ENCODE measurements at regions not wholly inside any gene's neighbourhood (a gene's known extent, or its start where the extent isn't known, plus 50 kb on each side); places are given as distances from the start of the nearest gene placed in this dataset.

DNA sequence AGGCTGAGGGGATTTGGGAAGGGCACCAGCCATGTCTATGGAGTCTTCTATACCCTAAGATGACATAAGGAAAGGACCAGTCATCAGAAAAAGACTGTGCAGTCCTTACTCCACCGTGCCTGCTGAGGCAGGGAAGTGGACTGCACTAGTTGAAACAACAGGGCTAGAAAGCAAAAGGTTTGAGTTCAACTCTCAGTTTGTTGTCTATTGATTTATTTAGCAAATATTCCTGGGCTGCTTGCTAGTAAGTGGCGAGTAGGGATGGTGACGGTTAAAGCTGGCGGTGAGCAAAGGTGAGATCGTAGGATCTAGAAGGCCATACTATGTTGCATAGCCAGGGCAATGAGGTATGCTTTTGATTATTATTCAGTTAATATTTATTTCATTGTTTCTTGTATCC, 110.1 kb downstream of the SMIM20 start:
- no peak overlapping the region for H2AFZ ChIP-seq (ENCODE audit: low read depth)
- no peak overlapping the region for H3K9ac ChIP-seq
- H3K4me2 ChIP-seq, result no peak overlapping the region
- no peaks in the 10 kb centered on the region for H3K4me1 ChIP-seq (ENCODE audit: low read depth, poor library complexity, severe bottlenecking)
- no peak overlapping the region for H3K4me3 ChIP-seq (IDR thresholded peaks at IDR 0.05; ENCODE audit: insufficient read depth, low read depth, low read length)
- no peak for TF ChIP-seq CTCF (conservative IDR thresholded peaks at IDR 0.05; ENCODE audit: low read depth, low read length)
- no peaks in the 10 kb centered on the region for H3K79me2 ChIP-seq (ENCODE audit: insufficient read depth, low read depth)
- no peak overlapping the region for H3K27ac ChIP-seq
- H3K36me3 ChIP-seq (ENCODE audit: insufficient read depth), result no peaks in the 10 kb centered on the region
- no peaks in the 10 kb centered on the region for H4K20me1 ChIP-seq (ENCODE audit: insufficient read depth)
- no peaks in the 10 kb centered on the region for H3K27me3 ChIP-seq (ENCODE audit: insufficient read depth, low read depth)

- Histone ChIP-seq H3K9ac (no peak overlapping the region), H3K36me3 (ENCODE audit: insufficient read depth) (no peaks in the 10 kb centered on the region), H3K4me2 (no peak overlapping the region), H3K4me3 (IDR thresholded peaks at IDR 0.05; ENCODE audit: insufficient read depth, low read depth, low read length) (no peak overlapping the region), H3K79me2 (ENCODE audit: insufficient read depth, low read depth) (no peaks in the 10 kb centered on the region), H3K27ac (no peak overlapping the region), H4K20me1 (ENCODE audit: insufficient read depth) (no peaks in the 10 kb centered on the region), H3K4me1 (ENCODE audit: low read depth, poor library complexity, severe bottlenecking) (no peaks in the 10 kb centered on the region), H2AFZ (ENCODE audit: low read depth) (no peak overlapping the region), H3K27me3 (ENCODE audit: insufficient read depth, low read depth) (no peaks in the 10 kb centered on the region)
- TF ChIP-seq CTCF (conservative IDR thresholded peaks at IDR 0.05; ENCODE audit: low read depth, low read length), result no peak
These were observed 114.2 kb downstream of the SMIM20 start for GRCh38 chr4:26028133-26028792.

GRCh38 chr4:26028793-26029567, 115.0 kb downstream of the SMIM20 start:
- Histone ChIP-seq H3K36me3 (ENCODE audit: insufficient read depth) (no peaks in the 10 kb centered on the region), H3K9ac (no peak overlapping the region), H2AFZ (ENCODE audit: low read depth) (no peak overlapping the region), H3K4me3 (IDR thresholded peaks at IDR 0.05; ENCODE audit: insufficient read depth, low read depth, low read length) (no peak overlapping the region), H3K4me1 (ENCODE audit: low read depth, poor library complexity, severe bottlenecking) (no peaks in the 10 kb centered on the region), H3K27me3 (ENCODE audit: insufficient read depth, low read depth) (no peaks in the 10 kb centered on the region), H3K27ac (no peak overlapping the region), H3K79me2 (ENCODE audit: insufficient read depth, low read depth) (no peaks in the 10 kb centered on the region), H3K4me2 (no peak overlapping the region), H4K20me1 (ENCODE audit: insufficient read depth) (no peaks in the 10 kb centered on the region)
- TF ChIP-seq CTCF (conservative IDR thresholded peaks at IDR 0.05; ENCODE audit: low read depth, low read length), result no peak

DNA sequence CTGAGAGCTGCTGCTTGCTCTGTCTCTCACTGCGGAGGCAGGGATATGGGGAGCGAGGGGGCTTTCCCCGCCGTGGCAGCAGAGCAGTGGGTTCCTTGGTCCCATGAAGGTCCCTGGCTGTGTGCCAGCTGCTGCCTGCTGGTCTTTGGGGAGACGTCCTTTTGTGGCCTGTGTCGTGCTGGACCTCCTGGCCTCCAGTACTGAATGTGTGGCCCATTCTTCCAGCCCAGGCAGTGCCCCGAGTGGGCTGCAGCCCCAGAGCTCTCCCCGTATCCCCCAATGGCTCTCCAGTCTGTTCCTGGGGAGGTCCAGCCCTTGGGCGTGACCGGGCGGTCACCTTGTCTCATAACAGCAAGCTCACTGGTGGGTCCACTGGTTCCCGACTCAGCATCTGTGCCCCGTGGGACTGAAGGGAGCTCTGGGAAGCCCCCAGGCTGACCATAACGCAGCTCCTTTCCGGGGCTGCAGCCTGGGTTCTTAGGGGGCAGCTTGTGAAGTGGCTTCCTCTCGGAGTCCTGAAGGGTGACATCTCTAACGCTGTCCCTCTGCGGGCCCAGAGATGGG, 115.6 kb downstream of the SMIM20 start:
- Histone ChIP-seq H3K36me3 (ENCODE audit: insufficient read depth) (no peaks in the 10 kb centered on the region), H4K20me1 (ENCODE audit: insufficient read depth) (no peaks in the 10 kb centered on the region), H3K27ac (no peak overlapping the region), H3K4me2 (no peak overlapping the region), H2AFZ (ENCODE audit: low read depth) (no peak overlapping the region), H3K27me3 (ENCODE audit: insufficient read depth, low read depth) (no peaks in the 10 kb centered on the region), H3K4me1 (ENCODE audit: low read depth, poor library complexity, severe bottlenecking) (no peaks in the 10 kb centered on the region), H3K9ac (no peak overlapping the region), H3K4me3 (IDR thresholded peaks at IDR 0.05; ENCODE audit: insufficient read depth, low read depth, low read length) (no peak overlapping the region), H3K79me2 (ENCODE audit: insufficient read depth, low read depth) (no peaks in the 10 kb centered on the region)
- no peak for TF ChIP-seq CTCF (conservative IDR thresholded peaks at IDR 0.05; ENCODE audit: low read depth, low read length)

All from KMS-11 (cell line).